ENCODE measurements at regions not wholly inside any gene's neighbourhood (a gene's known extent, or its start where the extent isn't known, plus 50 kb on each side); places are given as distances from the start of the nearest gene placed in this dataset.
"Not testable (repeated sequence)": the region's sequence is repeated elsewhere in the genome, so short reads cannot be mapped to it uniquely, and the experiment has no call there.

DNA sequence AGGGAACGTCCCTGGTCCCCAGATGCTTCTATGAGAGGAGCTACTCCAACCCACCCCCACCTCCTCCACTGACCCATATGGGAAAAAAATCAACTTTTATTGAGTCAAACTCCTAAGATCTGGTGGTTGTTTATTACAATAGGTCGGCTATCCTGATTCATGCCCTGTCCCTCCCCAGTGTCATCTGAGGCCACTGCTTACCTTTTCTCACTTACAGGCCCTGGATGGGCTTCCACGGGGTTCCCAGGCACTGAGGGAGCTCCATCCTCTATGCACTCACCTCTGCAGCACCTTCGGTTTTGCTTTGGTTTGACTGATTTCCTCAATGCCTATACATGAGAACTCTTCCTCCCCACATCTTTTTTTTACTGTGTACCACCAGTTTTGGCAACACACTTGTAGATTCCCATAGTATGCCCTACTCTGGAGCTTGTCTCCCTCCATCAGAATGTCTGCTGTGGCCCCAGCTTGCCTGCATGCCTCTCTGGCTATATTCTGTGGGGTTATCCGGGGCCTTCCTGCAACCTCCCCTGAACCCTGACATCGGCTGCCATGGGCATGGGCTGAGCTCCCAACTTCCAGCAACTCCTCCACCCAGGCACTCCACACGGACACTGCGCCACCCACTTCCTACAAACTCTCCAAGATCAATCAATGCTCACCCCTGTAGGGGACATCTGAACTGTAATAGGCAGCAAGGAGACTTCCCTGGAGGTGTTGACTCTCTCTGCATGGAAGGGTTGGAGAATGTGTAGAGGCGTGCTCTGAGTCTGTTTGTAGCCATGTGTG lies 236.1 kb downstream of the VAPA start:
- Mint-ChIP-seq H3K4me1 (ENCODE audit: unreplicated experiment) (peaks cover 10% of the 10 kb centered on the region), H3K27ac (no peak overlapping the region), H3K4me3 (no peak overlapping the region), H3K36me3 (no peaks in the 10 kb centered on the region), H3K9me3 (peaks cover 5% of the 10 kb centered on the region), H3K27me3 (no peaks in the 10 kb centered on the region)
- no peak for DNase-seq (ENCODE audit: extremely low spot score, unreplicated experiment)
- TF ChIP-seq, protein P1, sequence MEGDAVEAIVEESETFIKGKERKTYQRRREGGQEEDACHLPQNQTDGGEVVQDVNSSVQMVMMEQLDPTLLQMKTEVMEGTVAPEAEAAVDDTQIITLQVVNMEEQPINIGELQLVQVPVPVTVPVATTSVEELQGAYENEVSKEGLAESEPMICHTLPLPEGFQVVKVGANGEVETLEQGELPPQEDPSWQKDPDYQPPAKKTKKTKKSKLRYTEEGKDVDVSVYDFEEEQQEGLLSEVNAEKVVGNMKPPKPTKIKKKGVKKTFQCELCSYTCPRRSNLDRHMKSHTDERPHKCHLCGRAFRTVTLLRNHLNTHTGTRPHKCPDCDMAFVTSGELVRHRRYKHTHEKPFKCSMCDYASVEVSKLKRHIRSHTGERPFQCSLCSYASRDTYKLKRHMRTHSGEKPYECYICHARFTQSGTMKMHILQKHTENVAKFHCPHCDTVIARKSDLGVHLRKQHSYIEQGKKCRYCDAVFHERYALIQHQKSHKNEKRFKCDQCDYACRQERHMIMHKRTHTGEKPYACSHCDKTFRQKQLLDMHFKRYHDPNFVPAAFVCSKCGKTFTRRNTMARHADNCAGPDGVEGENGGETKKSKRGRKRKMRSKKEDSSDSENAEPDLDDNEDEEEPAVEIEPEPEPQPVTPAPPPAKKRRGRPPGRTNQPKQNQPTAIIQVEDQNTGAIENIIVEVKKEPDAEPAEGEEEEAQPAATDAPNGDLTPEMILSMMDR (conservative IDR thresholded peaks at IDR 0.05) = no peak

- not testable (repeated sequence) for H3K36me3 Mint-ChIP-seq; H3K27me3 Mint-ChIP-seq; H3K4me1 Mint-ChIP-seq (ENCODE audit: unreplicated experiment); DNase-seq (ENCODE audit: extremely low spot score, unreplicated experiment); H3K9me3 Mint-ChIP-seq; H3K27ac Mint-ChIP-seq; H3K4me3 Mint-ChIP-seq
Measured at GRCh38 chr18:10150576-10150975, 236.8 kb downstream of the VAPA start.

- H3K9me3 Mint-ChIP-seq = peaks cover 13% of the 10 kb centered on the region
- H3K27me3 Mint-ChIP-seq = no peaks in the 10 kb centered on the region
- H3K4me3 Mint-ChIP-seq = no peak overlapping the region
- TF ChIP-seq, protein P1 (conservative IDR thresholded peaks at IDR 0.05) = no peak
- no peaks in the 10 kb centered on the region for H3K36me3 Mint-ChIP-seq
- peaks cover 4% of the 10 kb centered on the region for H3K4me1 Mint-ChIP-seq (ENCODE audit: unreplicated experiment)
- no peak for DNase-seq (ENCODE audit: extremely low spot score, unreplicated experiment)
- H3K27ac Mint-ChIP-seq = no peak overlapping the region
Measured at GRCh38 chr18:10152475-10152874, 238.7 kb downstream of the VAPA start.

- no peaks in the 10 kb centered on the region for H3K27me3 Mint-ChIP-seq
- H3K36me3 Mint-ChIP-seq = no peaks in the 10 kb centered on the region
- H3K9me3 Mint-ChIP-seq = peaks cover 14% of the 10 kb centered on the region
- DNase-seq (ENCODE audit: extremely low spot score, unreplicated experiment) = no peak
- no peak overlapping the region for H3K4me3 Mint-ChIP-seq
- TF ChIP-seq, protein P1 (conservative IDR thresholded peaks at IDR 0.05) = no peak
- H3K4me1 Mint-ChIP-seq (ENCODE audit: unreplicated experiment) = peaks cover 4% of the 10 kb centered on the region
- no peak overlapping the region for H3K27ac Mint-ChIP-seq
Measured at GRCh38 chr18:10153924-10154752, 240.3 kb downstream of the VAPA start.

- Mint-ChIP-seq H3K27me3 (no peaks in the 10 kb centered on the region), H3K4me1 (ENCODE audit: unreplicated experiment) (peaks cover 7% of the 10 kb centered on the region), H3K27ac (no peak overlapping the region), H3K4me3 (no peak overlapping the region), H3K36me3 (peaks cover 3% of the 10 kb centered on the region), H3K9me3 (peaks cover 10% of the 10 kb centered on the region)
- TF ChIP-seq, protein P1 (conservative IDR thresholded peaks at IDR 0.05) = no peak
- no peak for DNase-seq (ENCODE audit: extremely low spot score, unreplicated experiment)
Measured at GRCh38 chr18:10157706-10158105, 243.9 kb downstream of the VAPA start.

- Mint-ChIP-seq H3K4me3 (no peak overlapping the region), H3K9me3 (peaks cover 10% of the 10 kb centered on the region), H3K27ac (no peak overlapping the region), H3K4me1 (ENCODE audit: unreplicated experiment) (peaks cover 3% of the 10 kb centered on the region), H3K36me3 (peaks cover 3% of the 10 kb centered on the region), H3K27me3 (no peaks in the 10 kb centered on the region)
- TF ChIP-seq, protein P1 (conservative IDR thresholded peaks at IDR 0.05) = no peak
- no peak for DNase-seq (ENCODE audit: extremely low spot score, unreplicated experiment)
Measured at GRCh38 chr18:10160251-10160650, 246.4 kb downstream of the VAPA start.

All from type B pancreatic cell (in vitro differentiated cells).